OCI-LY1 (cell line): ENCODE measurements at regions not wholly inside any gene's neighbourhood (a gene's known extent, or its start where the extent isn't known, plus 50 kb on each side); places are given as distances from the start of the nearest gene placed in this dataset.

Experiments
- H2AFZ ChIP-seq: fragments of 200-600 bp; sonication (generic), shearing (Covaris generic); 2 replicates; pipeline ENCODE4 v1.6.0; 2014; ENCODE audit warnings: antibody characterized with exemption, mild to moderate bottlenecking, low read length
- H3F3A ChIP-seq: fragments of 200-600 bp; sonication (generic), shearing (Covaris generic); 2 replicates; pipeline ENCODE4 v1.6.0; 2014; ENCODE audit warnings: mild to moderate bottlenecking, antibody characterized with exemption, low read length, moderate library complexity; ENCODE audit not compliant: insufficient read depth
- H3K27ac ChIP-seq: fragments of 200-600 bp; sonication (generic); 2 replicates; pipeline ENCODE4 v1.5.1; 2014; ENCODE audit warnings: low read length, mixed run types, mild to moderate bottlenecking, low read depth; ENCODE audit not compliant: poor library complexity, severe bottlenecking
- H3K27me3 ChIP-seq: fragments of 200-600 bp; sonication (generic); 2 replicates; pipeline ENCODE4 v1.6.0; 2014; ENCODE audit warnings: antibody characterized with exemption, mild to moderate bottlenecking, low read length, moderate library complexity; ENCODE audit not compliant: insufficient read depth
- H3K36me3 ChIP-seq: fragments of 200-600 bp; sonication (generic); 2 replicates; pipeline ENCODE4 v1.6.1; 2014; ENCODE audit warnings: mild to moderate bottlenecking, antibody characterized with exemption, low read length, moderate library complexity, mixed read lengths; ENCODE audit not compliant: insufficient read depth
- H3K4me1 ChIP-seq: fragments of 200-600 bp; sonication (generic); 2 replicates; pipeline ENCODE4 v1.5.1; 2014; ENCODE audit warnings: mild to moderate bottlenecking, low read length, moderate library complexity; ENCODE audit not compliant: insufficient read depth, severe bottlenecking
- H3K4me2 ChIP-seq: fragments of 200-600 bp; sonication (generic), shearing (Covaris generic); 2 replicates; pipeline ENCODE4 v1.6.1; 2014; ENCODE audit warnings: low read length
- H3K4me3 ChIP-seq: fragments of 200-600 bp; sonication (generic); 2 replicates; pipeline ENCODE4 v1.5.1; 2014; ENCODE audit warnings: low read length, low read depth, mild to moderate bottlenecking, mixed read lengths; ENCODE audit not compliant: poor library complexity, severe bottlenecking
- H3K79me2 ChIP-seq: fragments of 200-600 bp; shearing (Covaris generic); 2 replicates; pipeline ENCODE4 v1.6.1; 2016; ENCODE audit warnings: mixed run types, low read length, mixed read lengths; ENCODE audit not compliant: insufficient read depth
- H3K9ac ChIP-seq: fragments of 200-600 bp; sonication (generic), shearing (Covaris generic); 2 replicates; pipeline ENCODE4 v1.6.1; 2014; ENCODE audit warnings: mild to moderate bottlenecking, low read length, mixed read lengths
- H3K9me2 ChIP-seq: fragments of 200-600 bp; sonication (generic), shearing (Covaris generic); 2 replicates; pipeline ENCODE4 v1.6.1; 2014; ENCODE audit warnings: low read depth, mild to moderate bottlenecking, low read length, mixed read lengths
- H3K9me3 ChIP-seq: fragments of 200-600 bp; shearing (Covaris generic); 2 replicates; pipeline ENCODE4 v1.6.1; 2014; ENCODE audit warnings: low read length, mixed read lengths
- H4K20me1 ChIP-seq: fragments of 200-600 bp; sonication (generic), shearing (Covaris generic); 2 replicates; pipeline ENCODE4 v1.6.0; 2016; ENCODE audit warnings: mild to moderate bottlenecking, low read length; ENCODE audit not compliant: insufficient read depth
- CTCF ChIP-seq: fragments of 200-600 bp; sonication (generic), shearing (Covaris generic); IDR thresholded peaks from 2 replicates; pipeline ENCODE4 v1.5.1; 2017; ENCODE audit warnings: mild to moderate bottlenecking, antibody characterized with exemption, low read length, moderate library complexity, mixed read lengths
- EZH2 ChIP-seq: fragments of 200-600 bp; sonication (generic), shearing (Covaris generic); IDR thresholded peaks from 2 replicates; pipeline ENCODE4 v1.8.0; 2017; ENCODE audit warnings: borderline replicate concordance, mixed run types, mild to moderate bottlenecking, antibody characterized with exemption, low read length, moderate library complexity, mixed read lengths

GRCh38 chr6:92510137-92510536 lies 909.2 kb downstream of the EPHA7 start:
- Histone ChIP-seq H3K4me3 (no peak overlapping the region), H3K4me1 (no peaks in the 10 kb centered on the region), H3K36me3 (no peaks in the 10 kb centered on the region), H2AFZ (no peak overlapping the region), H3K9me3 (no peaks in the 10 kb centered on the region), H4K20me1 (no peaks in the 10 kb centered on the region), H3F3A (no peaks in the 10 kb centered on the region), H3K4me2 (no peak overlapping the region), H3K9me2 (no peaks in the 10 kb centered on the region), H3K79me2 (no peaks in the 10 kb centered on the region), H3K27ac (no peak overlapping the region), H3K9ac (no peak overlapping the region), H3K27me3 (no peaks in the 10 kb centered on the region)
- TF ChIP-seq EZH2 (no peak), CTCF (no peak)

- Histone ChIP-seq H3K4me2 (no peak overlapping the region), H3K79me2 (no peaks in the 10 kb centered on the region), H3K9me3 (no peaks in the 10 kb centered on the region), H3K27ac (no peak overlapping the region), H3K4me3 (no peak overlapping the region), H3K27me3 (no peaks in the 10 kb centered on the region), H4K20me1 (no peaks in the 10 kb centered on the region), H2AFZ (no peak overlapping the region), H3K9ac (no peak overlapping the region), H3F3A (no peaks in the 10 kb centered on the region), H3K4me1 (no peaks in the 10 kb centered on the region), H3K9me2 (no peaks in the 10 kb centered on the region), H3K36me3 (no peaks in the 10 kb centered on the region)
- TF ChIP-seq CTCF = no peak
- TF ChIP-seq EZH2 = no peak
Observed at GRCh38 chr6:92507552-92507951, 911.8 kb downstream of the EPHA7 start.

GRCh38 chr6:92504509-92504908 lies 914.9 kb downstream of the EPHA7 start:
- Histone ChIP-seq H2AFZ (no peak overlapping the region), H4K20me1 (no peaks in the 10 kb centered on the region), H3F3A (no peaks in the 10 kb centered on the region), H3K27ac (no peak overlapping the region), H3K9me2 (no peaks in the 10 kb centered on the region), H3K9ac (no peak overlapping the region), H3K4me1 (no peaks in the 10 kb centered on the region), H3K4me2 (no peak overlapping the region), H3K4me3 (no peak overlapping the region), H3K36me3 (no peaks in the 10 kb centered on the region), H3K27me3 (no peaks in the 10 kb centered on the region), H3K9me3 (no peaks in the 10 kb centered on the region), H3K79me2 (no peaks in the 10 kb centered on the region)
- no peak for TF ChIP-seq EZH2
- no peak for TF ChIP-seq CTCF
